CD4-positive, alpha-beta T cell (primary cell): ENCODE measurements at regions not wholly inside any gene's neighbourhood (a gene's known extent, or its start where the extent isn't known, plus 50 kb on each side); places are given as distances from the start of the nearest gene placed in this dataset.

Experiments used
- ATAC-seq: fragments of 200-7000 bp; cut with Tn5 transposase; one replicate; pipeline ENCODE4 v1.10.0; 2022; ENCODE audit warnings: mild to moderate bottlenecking; ENCODE audit not compliant: poor library complexity
- CTCF ChIA-PET: fragments of 350-600 bp; sonication (Branson Sonifier 250); formaldehyde crosslinking; loops from one replicate; lab custom pipeline; 2021; ENCODE audit warnings: antibody characterized with exemption, inconsistent platforms; lab: Charles Lee
- POLR2A ChIA-PET: fragments of 350-600 bp; sonication (Branson Sonifier 250); formaldehyde crosslinking; loops from one replicate; lab custom pipeline; 2021; ENCODE audit warnings: antibody characterized with exemption, inconsistent platforms; lab: Charles Lee
- DNase-seq, 14 experiments: peaks; one replicate each; pipeline ENCODE4 v3.0.0-alpha.2; 2013 to 2020; ENCODE audit warnings: mixed read lengths in 2 of 14
- H3K27ac ChIP-seq, 2 donors: one replicate each; pipeline versions ENCODE4 v1.5.1 to v1.7.0; 2013; ENCODE audit warnings: low read length in 2 of 2, low read depth in 1 of 2, mild to moderate bottlenecking in 1 of 2
- H3K27me3 ChIP-seq, 2 experiments: 1 replicate in 1 of 2; 2 replicates in 1 of 2; pipeline versions ENCODE4 v1.6.1 to v1.7.0; 2013; ENCODE audit warnings: low read length in 2 of 2, control low read depth in 1 of 2, mild to moderate bottlenecking in 1 of 2, moderate library complexity in 1 of 2; ENCODE audit not compliant: insufficient read depth in 2 of 2, control insufficient read depth in 1 of 2
- H3K36me3 ChIP-seq: one replicate; pipeline ENCODE4 v1.6.1; 2013; ENCODE audit warnings: low read length, control low read depth; ENCODE audit not compliant: insufficient read depth
- H3K4me1 ChIP-seq: one replicate; pipeline ENCODE4 v1.6.1; 2013; ENCODE audit warnings: low read length, control low read depth; ENCODE audit not compliant: insufficient read depth
- H3K4me3 ChIP-seq: one replicate; pipeline ENCODE4 v1.5.1; 2013; ENCODE audit warnings: mild to moderate bottlenecking, low read length, moderate library complexity
- H3K9me3 ChIP-seq, 2 experiments: 1 replicate in 1 of 2; 2 replicates in 1 of 2; pipeline versions ENCODE4 v1.6.1 to v1.7.0; 2013; ENCODE audit warnings: low read length in 2 of 2, mild to moderate bottlenecking in 2 of 2, control low read depth in 1 of 2, moderate library complexity in 1 of 2; ENCODE audit not compliant: control insufficient read depth in 1 of 2, insufficient read depth in 1 of 2
- H3K27ac Mint-ChIP-seq: one replicate; pipeline ENCODE4 v1.8.0; 2020; ENCODE audit warnings: mixed read lengths
- H3K27me3 Mint-ChIP-seq: one replicate; pipeline ENCODE4 v1.8.0; 2021; ENCODE audit warnings: mixed read lengths
- H3K36me3 Mint-ChIP-seq: one replicate; pipeline ENCODE4 v1.8.0; 2021; ENCODE audit warnings: low read depth, mixed read lengths
- H3K4me1 Mint-ChIP-seq: one replicate; pipeline ENCODE4 v1.8.0; 2021; ENCODE audit warnings: low read depth, mixed read lengths
- H3K4me3 Mint-ChIP-seq: one replicate; pipeline ENCODE4 v1.8.0; 2020; ENCODE audit warnings: mild to moderate bottlenecking, mixed read lengths
- H3K9me3 Mint-ChIP-seq: one replicate; pipeline ENCODE4 v1.8.0; 2020; ENCODE audit warnings: mixed read lengths
- intact Hi-C, 2 experiments: fragments of 100-400 bp; cut with DNase I in 1 of 2; cut with micrococcal nuclease in 1 of 2; formaldehyde crosslinking; loops; one replicate each; pipeline versions ENCODE4 v1.15.1 to v1.9.0; 2023 to 2025; cut with DNase I, micrococcal nuclease
- TF ChIP-seq, protein P1 (sequence below): fragments of 200-600 bp; IDR thresholded peaks from one replicate; pipeline ENCODE4 v1.8.0; 2022; ENCODE audit warnings: antibody characterized with exemption, mild to moderate bottlenecking

DNA sequence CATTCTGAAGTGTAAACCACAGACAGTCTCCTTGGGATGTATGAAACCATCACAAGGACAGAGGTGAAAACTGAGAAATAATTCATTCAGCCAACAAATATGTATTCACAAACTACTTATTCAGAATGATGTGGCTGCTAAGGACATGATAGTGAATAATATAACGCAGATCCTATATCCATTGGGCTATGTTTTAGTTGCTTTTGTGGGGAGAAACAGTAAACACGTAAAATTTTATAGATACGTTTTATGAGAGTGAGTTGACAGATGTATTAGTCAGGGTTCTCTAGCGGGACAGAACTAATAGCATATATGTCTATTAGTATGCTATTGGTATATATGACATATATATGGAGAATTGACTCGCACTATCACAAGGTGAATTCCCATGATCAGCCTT, 402.5 kb downstream of the RFPL4B start:
- H3K4me1 Mint-ChIP-seq: no peaks in the 10 kb centered on the region
- Histone ChIP-seq H3K4me3 (no peak overlapping the region), H3K36me3 (no peaks in the 10 kb centered on the region), H3K27ac (no peak overlapping the region), H3K27me3 (no peaks in the 10 kb centered on the region), H3K9me3 (no peaks in the 10 kb centered on the region), H3K4me1 (no peaks in the 10 kb centered on the region)
- no peaks in the 10 kb centered on the region for H3K27me3 Mint-ChIP-seq
- intact Hi-C loops: no loop called here
- CTCF ChIA-PET: no interaction called here
- H3K9me3 Mint-ChIP-seq: no peaks in the 10 kb centered on the region
- ATAC-seq (no peak), DNase-seq (no peak)
- POLR2A ChIA-PET: no interaction called here
- no peaks in the 10 kb centered on the region for H3K36me3 Mint-ChIP-seq
- no peak overlapping the region for H3K27ac Mint-ChIP-seq
- no peak overlapping the region for H3K4me3 Mint-ChIP-seq
- TF ChIP-seq, protein P1, sequence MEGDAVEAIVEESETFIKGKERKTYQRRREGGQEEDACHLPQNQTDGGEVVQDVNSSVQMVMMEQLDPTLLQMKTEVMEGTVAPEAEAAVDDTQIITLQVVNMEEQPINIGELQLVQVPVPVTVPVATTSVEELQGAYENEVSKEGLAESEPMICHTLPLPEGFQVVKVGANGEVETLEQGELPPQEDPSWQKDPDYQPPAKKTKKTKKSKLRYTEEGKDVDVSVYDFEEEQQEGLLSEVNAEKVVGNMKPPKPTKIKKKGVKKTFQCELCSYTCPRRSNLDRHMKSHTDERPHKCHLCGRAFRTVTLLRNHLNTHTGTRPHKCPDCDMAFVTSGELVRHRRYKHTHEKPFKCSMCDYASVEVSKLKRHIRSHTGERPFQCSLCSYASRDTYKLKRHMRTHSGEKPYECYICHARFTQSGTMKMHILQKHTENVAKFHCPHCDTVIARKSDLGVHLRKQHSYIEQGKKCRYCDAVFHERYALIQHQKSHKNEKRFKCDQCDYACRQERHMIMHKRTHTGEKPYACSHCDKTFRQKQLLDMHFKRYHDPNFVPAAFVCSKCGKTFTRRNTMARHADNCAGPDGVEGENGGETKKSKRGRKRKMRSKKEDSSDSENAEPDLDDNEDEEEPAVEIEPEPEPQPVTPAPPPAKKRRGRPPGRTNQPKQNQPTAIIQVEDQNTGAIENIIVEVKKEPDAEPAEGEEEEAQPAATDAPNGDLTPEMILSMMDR: no peak

GRCh38 chr6:112752305-112752704, 405.2 kb downstream of the RFPL4B start:
- intact Hi-C loops: no loop called here
- no peak for ATAC-seq
- Mint-ChIP-seq H3K27me3 (no peaks in the 10 kb centered on the region), H3K36me3 (no peaks in the 10 kb centered on the region), H3K4me3 (no peak overlapping the region), H3K27ac (no peak overlapping the region), H3K9me3 (peaks cover 3% of the 10 kb centered on the region), H3K4me1 (no peaks in the 10 kb centered on the region)
- TF ChIP-seq, protein P1: no peak
- Histone ChIP-seq H3K27ac (no peak overlapping the region), H3K27me3 (no peaks in the 10 kb centered on the region), H3K36me3 (no peaks in the 10 kb centered on the region), H3K4me1 (no peaks in the 10 kb centered on the region), H3K4me3 (no peak overlapping the region), H3K9me3 (no peaks in the 10 kb centered on the region)
- DNase-seq: no peak
- ChIA-PET POLR2A (no interaction called here), CTCF (no interaction called here)

GRCh38 chr6:112752791-112753190, 405.7 kb downstream of the RFPL4B start:
- H3K27me3 Mint-ChIP-seq: no peaks in the 10 kb centered on the region
- no peaks in the 10 kb centered on the region for H3K36me3 Mint-ChIP-seq
- H3K4me3 ChIP-seq: no peak overlapping the region
- no peak overlapping the region for H3K27ac ChIP-seq
- ChIA-PET CTCF (no interaction called here), POLR2A (no interaction called here)
- no peaks in the 10 kb centered on the region for H3K4me1 Mint-ChIP-seq
- no peak for ATAC-seq
- no peak overlapping the region for H3K4me3 Mint-ChIP-seq
- H3K9me3 Mint-ChIP-seq: peaks cover 3% of the 10 kb centered on the region
- DNase-seq: no peak
- H3K27me3 ChIP-seq: no peaks in the 10 kb centered on the region
- H3K4me1 ChIP-seq: no peaks in the 10 kb centered on the region
- TF ChIP-seq, protein P1: no peak
- no peak overlapping the region for H3K27ac Mint-ChIP-seq
- H3K36me3 ChIP-seq: no peaks in the 10 kb centered on the region
- H3K9me3 ChIP-seq: no peaks in the 10 kb centered on the region
- intact Hi-C loops: no loop called here
